ENCODE measurements at regions not wholly inside any gene's neighbourhood (a gene's known extent, or its start where the extent isn't known, plus 50 kb on each side); places are given as distances from the start of the nearest gene placed in this dataset.

- H3K9ac ChIP-seq (ENCODE audit: low read length), result no peak overlapping the region
- peaks cover 8% of the 10 kb centered on the region for H3K4me1 ChIP-seq (ENCODE audit: control insufficient read depth, low read depth, low read length)
- H3K27ac ChIP-seq (ENCODE audit: low read length), result no peak overlapping the region
- no peaks in the 10 kb centered on the region for H3K9me3 ChIP-seq (ENCODE audit: control insufficient read depth, low read depth, low read length)
- no peaks in the 10 kb centered on the region for H3K36me3 ChIP-seq (ENCODE audit: control insufficient read depth, low read depth, low read length)
- no peaks in the 10 kb centered on the region for H3K27me3 ChIP-seq (ENCODE audit: control insufficient read depth, insufficient read depth, low read length)
- no peak overlapping the region for H3K4me3 ChIP-seq (ENCODE audit: low read length)
Observed at GRCh38 chr3:132262305-132262704, 54.9 kb upstream of the ACP3 start.

- Histone ChIP-seq H3K9ac (ENCODE audit: low read length) (no peak overlapping the region), H3K4me1 (ENCODE audit: control insufficient read depth, low read depth, low read length) (peaks cover 8% of the 10 kb centered on the region), H3K36me3 (ENCODE audit: control insufficient read depth, low read depth, low read length) (no peaks in the 10 kb centered on the region), H3K9me3 (ENCODE audit: control insufficient read depth, low read depth, low read length) (no peaks in the 10 kb centered on the region), H3K27me3 (ENCODE audit: control insufficient read depth, insufficient read depth, low read length) (no peaks in the 10 kb centered on the region), H3K27ac (ENCODE audit: low read length) (no peak overlapping the region), H3K4me3 (ENCODE audit: low read length) (no peak overlapping the region)
Observed at GRCh38 chr3:132262956-132263355, 54.3 kb upstream of the ACP3 start.

- H3K9ac ChIP-seq (ENCODE audit: low read length), result no peak overlapping the region
- no peaks in the 10 kb centered on the region for H3K9me3 ChIP-seq (ENCODE audit: control insufficient read depth, low read depth, low read length)
- H3K27ac ChIP-seq (ENCODE audit: low read length), result no peak overlapping the region
- no peaks in the 10 kb centered on the region for H3K27me3 ChIP-seq (ENCODE audit: control insufficient read depth, insufficient read depth, low read length)
- peaks cover 15% of the 10 kb centered on the region for H3K4me1 ChIP-seq (ENCODE audit: control insufficient read depth, low read depth, low read length)
- no peaks in the 10 kb centered on the region for H3K36me3 ChIP-seq (ENCODE audit: control insufficient read depth, low read depth, low read length)
- no peak overlapping the region for H3K4me3 ChIP-seq (ENCODE audit: low read length)
Observed at GRCh38 chr3:132265028-132265427, 52.2 kb upstream of the ACP3 start.

GRCh38 chr3:132265488-132265887, 51.7 kb upstream of the ACP3 start:
- no peaks in the 10 kb centered on the region for H3K36me3 ChIP-seq (ENCODE audit: control insufficient read depth, low read depth, low read length)
- H3K27ac ChIP-seq (ENCODE audit: low read length), result no peak overlapping the region
- no peak overlapping the region for H3K4me3 ChIP-seq (ENCODE audit: low read length)

GRCh38 chr3:132267391-132267993, 49.7 kb upstream of the ACP3 start:
- H3K27me3 ChIP-seq (ENCODE audit: control insufficient read depth, insufficient read depth, low read length), result no peaks in the 10 kb centered on the region
- H3K4me3 ChIP-seq (ENCODE audit: low read length), result no peak overlapping the region
- H3K9me3 ChIP-seq (ENCODE audit: control insufficient read depth, low read depth, low read length), result no peaks in the 10 kb centered on the region
- H3K36me3 ChIP-seq (ENCODE audit: control insufficient read depth, low read depth, low read length), result no peaks in the 10 kb centered on the region
- no peak overlapping the region for H3K27ac ChIP-seq (ENCODE audit: low read length)
- H3K4me1 ChIP-seq (ENCODE audit: control insufficient read depth, low read depth, low read length), result peaks cover 15% of the 10 kb centered on the region
- H3K9ac ChIP-seq (ENCODE audit: low read length), result no peak overlapping the region

More at GRCh38 chr3:132265488-132265887, 51.7 kb upstream of the ACP3 start:
- peaks cover 15% of the 10 kb centered on the region for H3K4me1 ChIP-seq (ENCODE audit: control insufficient read depth, low read depth, low read length)
- no peak overlapping the region for H3K9ac ChIP-seq (ENCODE audit: low read length)
- no peaks in the 10 kb centered on the region for H3K27me3 ChIP-seq (ENCODE audit: control insufficient read depth, insufficient read depth, low read length)
- H3K9me3 ChIP-seq (ENCODE audit: control insufficient read depth, low read depth, low read length), result no peaks in the 10 kb centered on the region

Data from iPS-18a (cell line).